ENCODE measurements at regions not wholly inside any gene's neighbourhood (a gene's known extent, or its start where the extent isn't known, plus 50 kb on each side); places are given as distances from the start of the nearest gene placed in this dataset.
A peak's percentile ranks its signal among the peaks of the same experiment; 100 is the strongest.

DNA sequence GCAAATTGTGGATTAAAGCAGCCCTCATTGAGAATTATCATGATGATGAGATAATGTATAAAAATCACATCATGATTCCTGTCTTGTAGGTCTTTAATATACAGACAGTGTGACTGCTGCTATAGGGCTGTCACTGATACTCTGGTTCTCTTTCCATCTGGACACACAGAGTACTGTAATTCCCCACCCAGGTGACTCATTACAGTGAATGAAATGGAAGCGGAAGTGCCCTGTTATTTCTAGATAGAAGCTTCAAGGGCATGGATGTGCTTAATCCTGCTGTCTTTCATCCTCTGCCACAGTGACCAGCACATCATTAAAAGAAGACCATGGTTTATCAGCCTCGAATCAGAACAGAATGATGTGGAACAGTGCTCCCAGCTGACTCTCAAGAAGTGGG is 1234.0 kb downstream of the SORCS3 start:
- intact Hi-C loops (cut with DNase I), result no loop called here
- H3K27ac ChIP-seq, result no peak overlapping the region
- DNase-seq, result no peak

DNA sequence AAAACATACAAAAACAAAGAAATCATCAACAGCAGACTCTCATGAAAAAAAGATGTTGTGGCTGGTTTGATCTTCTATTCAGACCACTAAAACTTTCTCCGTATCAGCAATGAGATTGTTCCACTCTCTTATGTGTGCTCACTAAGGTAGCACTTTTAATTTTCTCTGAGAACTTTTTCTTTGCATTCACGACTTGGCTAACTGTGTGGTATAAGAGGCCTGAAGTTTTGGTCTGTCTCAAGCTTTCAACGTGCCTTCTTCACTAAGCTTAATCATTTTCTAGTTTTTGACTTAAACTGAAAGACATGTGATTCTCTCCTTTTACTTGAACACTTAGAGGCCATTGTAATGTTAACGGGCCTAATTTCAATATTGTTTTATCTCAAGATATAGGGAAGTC is 1231.6 kb downstream of the SORCS3 start:
- intact Hi-C loops (cut with DNase I), result no loop called here
- Histone ChIP-seq H3K27ac (no peak overlapping the region), H3K4me3 (no peak overlapping the region), H3K9me3 (no peaks in the 10 kb centered on the region), H3K27me3 (no peaks in the 10 kb centered on the region), H3K4me1 (no peaks in the 10 kb centered on the region), H3K36me3 (no peaks in the 10 kb centered on the region)
- no peak for ATAC-seq
- TF ChIP-seq, protein P1, sequence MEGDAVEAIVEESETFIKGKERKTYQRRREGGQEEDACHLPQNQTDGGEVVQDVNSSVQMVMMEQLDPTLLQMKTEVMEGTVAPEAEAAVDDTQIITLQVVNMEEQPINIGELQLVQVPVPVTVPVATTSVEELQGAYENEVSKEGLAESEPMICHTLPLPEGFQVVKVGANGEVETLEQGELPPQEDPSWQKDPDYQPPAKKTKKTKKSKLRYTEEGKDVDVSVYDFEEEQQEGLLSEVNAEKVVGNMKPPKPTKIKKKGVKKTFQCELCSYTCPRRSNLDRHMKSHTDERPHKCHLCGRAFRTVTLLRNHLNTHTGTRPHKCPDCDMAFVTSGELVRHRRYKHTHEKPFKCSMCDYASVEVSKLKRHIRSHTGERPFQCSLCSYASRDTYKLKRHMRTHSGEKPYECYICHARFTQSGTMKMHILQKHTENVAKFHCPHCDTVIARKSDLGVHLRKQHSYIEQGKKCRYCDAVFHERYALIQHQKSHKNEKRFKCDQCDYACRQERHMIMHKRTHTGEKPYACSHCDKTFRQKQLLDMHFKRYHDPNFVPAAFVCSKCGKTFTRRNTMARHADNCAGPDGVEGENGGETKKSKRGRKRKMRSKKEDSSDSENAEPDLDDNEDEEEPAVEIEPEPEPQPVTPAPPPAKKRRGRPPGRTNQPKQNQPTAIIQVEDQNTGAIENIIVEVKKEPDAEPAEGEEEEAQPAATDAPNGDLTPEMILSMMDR (IDR thresholded peaks at IDR 0.05), result no peak
- DNase-seq, result no peak

More for the DNA sequence above, 1234.0 kb downstream of the SORCS3 start:
- no peak overlapping the region for H3K4me3 ChIP-seq
- no peaks in the 10 kb centered on the region for H3K27me3 ChIP-seq
- no peaks in the 10 kb centered on the region for H3K36me3 ChIP-seq
- TF ChIP-seq, protein P1 (IDR thresholded peaks at IDR 0.05), result no peak
- H3K9me3 ChIP-seq, result no peaks in the 10 kb centered on the region
- no peak for ATAC-seq
- no peaks in the 10 kb centered on the region for H3K4me1 ChIP-seq

DNA sequence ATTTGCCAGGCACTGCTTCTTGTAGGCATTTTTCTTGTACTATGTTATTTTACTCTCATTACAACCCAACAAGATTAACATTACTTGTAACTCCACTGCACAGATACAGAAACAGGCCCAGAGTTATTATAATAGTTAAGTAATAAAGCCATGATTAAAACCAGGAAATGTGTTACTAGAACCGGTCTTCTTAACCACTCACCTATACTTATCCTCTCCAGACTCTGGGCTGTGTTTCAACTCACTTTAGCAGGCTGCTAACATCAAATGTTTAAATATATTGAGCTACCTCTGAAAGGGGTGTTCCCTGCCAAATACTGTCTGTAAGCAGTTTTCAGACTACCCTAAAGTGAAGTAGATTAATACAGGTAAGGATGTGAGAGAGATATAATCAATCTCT is 1227.8 kb downstream of the SORCS3 start:
- Histone ChIP-seq H3K4me3 (no peak overlapping the region), H3K27me3 (no peaks in the 10 kb centered on the region), H3K27ac (no peak overlapping the region), H3K9me3 (no peaks in the 10 kb centered on the region), H3K36me3 (no peaks in the 10 kb centered on the region), H3K4me1 (no peaks in the 10 kb centered on the region)
- ATAC-seq (peak; percentile 45), DNase-seq (no peak)
- intact Hi-C loops (cut with DNase I), result no loop called here
- TF ChIP-seq, protein P1 (IDR thresholded peaks at IDR 0.05), result no peak

DNA sequence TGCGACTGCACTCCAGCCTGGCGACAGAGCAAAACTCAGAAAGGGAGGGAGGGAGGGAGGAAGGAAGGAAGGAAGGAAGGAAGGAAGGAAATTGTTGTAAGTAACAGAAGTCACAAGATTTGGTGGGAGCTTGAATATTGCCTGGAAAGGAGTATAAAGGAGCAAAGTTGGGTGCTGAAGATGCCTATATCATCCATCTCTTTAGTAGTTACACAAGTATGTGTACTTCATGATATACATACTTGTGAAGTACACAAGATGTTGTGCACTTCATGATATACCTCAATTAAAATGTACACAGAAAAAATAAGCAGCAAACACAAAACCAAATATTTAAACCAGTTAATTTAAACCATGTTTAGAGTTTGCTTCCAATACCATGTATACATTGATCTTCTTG is 1223.8 kb downstream of the SORCS3 start:
- TF ChIP-seq, protein P1 (IDR thresholded peaks at IDR 0.05), result no peak

DNA sequence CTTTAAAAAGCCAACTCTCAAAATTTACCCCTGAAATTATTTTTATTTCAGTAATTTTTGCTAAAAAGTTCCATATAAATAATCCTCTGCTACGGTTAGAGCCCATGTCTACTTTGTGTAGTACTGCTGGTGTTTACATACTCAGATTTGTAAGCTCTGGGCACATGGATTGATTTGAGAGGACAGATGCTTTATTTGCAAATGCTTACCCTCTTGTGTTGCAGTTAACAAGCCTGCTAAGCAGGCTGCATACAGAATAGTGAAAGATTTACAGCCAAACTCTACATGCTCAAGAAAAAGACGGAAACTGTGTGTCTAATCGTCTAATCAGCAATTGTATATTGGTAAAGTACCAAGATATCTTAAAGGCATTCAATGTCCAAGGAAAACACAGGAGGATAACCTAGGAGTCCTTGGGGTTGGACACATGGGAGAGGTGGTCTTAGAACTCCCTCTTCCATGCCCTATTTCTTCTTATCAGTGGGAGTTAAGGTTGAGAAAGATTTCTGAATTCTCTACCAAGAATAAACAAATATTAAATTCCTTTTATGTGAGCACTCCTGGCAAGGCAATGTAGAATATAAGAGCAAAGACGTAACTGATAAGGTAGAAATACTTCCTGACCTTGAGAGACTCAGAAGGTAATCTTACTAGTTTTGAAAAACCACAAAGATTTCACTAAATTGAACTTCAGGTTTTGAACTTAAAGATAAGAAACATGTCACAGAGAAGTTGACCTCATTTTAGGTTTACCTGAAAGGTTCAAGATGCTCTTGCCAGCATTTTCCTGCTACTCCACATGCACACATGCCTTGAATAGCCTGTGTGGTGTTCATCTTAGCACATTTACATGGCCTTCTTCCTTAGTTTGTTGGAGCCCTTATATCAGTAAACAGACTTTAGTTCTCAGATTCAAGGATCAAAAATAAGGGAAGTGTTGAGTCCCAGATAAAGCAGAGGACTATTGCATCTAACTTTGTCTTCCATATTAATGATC is 1216.5 kb downstream of the SORCS3 start:
- DNase-seq (no peak), ATAC-seq (peak; percentile 64)
- Histone ChIP-seq H3K27me3 (no peaks in the 10 kb centered on the region), H3K36me3 (no peaks in the 10 kb centered on the region), H3K27ac (no peak overlapping the region), H3K4me1 (no peaks in the 10 kb centered on the region), H3K9me3 (no peaks in the 10 kb centered on the region), H3K4me3 (no peak overlapping the region)
- intact Hi-C loops (cut with DNase I), result no loop called here
- TF ChIP-seq, protein P1 (IDR thresholded peaks at IDR 0.05), result no peak

More for the DNA sequence above, 1223.8 kb downstream of the SORCS3 start:
- Histone ChIP-seq H3K27ac (no peak overlapping the region), H3K4me1 (no peaks in the 10 kb centered on the region), H3K36me3 (no peaks in the 10 kb centered on the region), H3K9me3 (no peaks in the 10 kb centered on the region), H3K4me3 (no peak overlapping the region), H3K27me3 (no peaks in the 10 kb centered on the region)
- ATAC-seq (no peak), DNase-seq (no peak)
- intact Hi-C loops (cut with DNase I), result no loop called here
